LNCaP clone FGC (cell line): ENCODE measurements at regions not wholly inside any gene's neighbourhood (a gene's known extent, or its start where the extent isn't known, plus 50 kb on each side); places are given as distances from the start of the nearest gene placed in this dataset.

Experiments used
- DNase-seq: peaks from one replicate; pipeline ENCODE4 v3.0.0-alpha.2; 2011; ENCODE audit warnings: low read depth
- H3K4me3 ChIP-seq: 2 replicates; pipeline ENCODE4 v1.5.1; 2011; ENCODE audit warnings: mild to moderate bottlenecking, low read depth, low read length, control low read depth
- CTCF ChIP-seq: IDR thresholded peaks from 2 replicates; pipeline ENCODE4 v1.5.1; 2012; ENCODE audit warnings: mild to moderate bottlenecking; ENCODE audit not compliant: control insufficient read depth, insufficient read depth; ENCODE audit errors: extremely low read depth

DNA sequence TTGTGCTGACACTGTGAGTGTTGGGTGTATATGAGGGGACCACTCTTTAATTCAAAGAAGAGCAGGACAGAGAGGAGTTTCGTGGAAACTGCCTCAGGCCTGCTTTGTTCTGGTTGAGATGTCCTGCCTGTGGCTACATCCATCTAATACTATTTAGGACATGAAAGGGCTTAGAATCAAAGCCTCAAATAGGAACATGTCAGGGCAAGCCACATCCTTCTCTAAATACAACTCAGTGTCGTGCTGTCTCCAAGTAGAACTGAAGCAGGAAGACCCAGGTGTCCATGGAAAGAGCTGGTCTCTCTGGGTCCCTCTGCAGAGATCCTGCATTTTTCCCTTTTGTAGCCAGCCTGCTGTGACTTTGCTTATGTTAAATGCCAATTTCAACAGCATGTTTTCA lies 156.2 kb upstream of the UMPS start:
- no peak overlapping the region for H3K4me3 ChIP-seq
- TF ChIP-seq CTCF, result no peak
- no peak for DNase-seq

DNA sequence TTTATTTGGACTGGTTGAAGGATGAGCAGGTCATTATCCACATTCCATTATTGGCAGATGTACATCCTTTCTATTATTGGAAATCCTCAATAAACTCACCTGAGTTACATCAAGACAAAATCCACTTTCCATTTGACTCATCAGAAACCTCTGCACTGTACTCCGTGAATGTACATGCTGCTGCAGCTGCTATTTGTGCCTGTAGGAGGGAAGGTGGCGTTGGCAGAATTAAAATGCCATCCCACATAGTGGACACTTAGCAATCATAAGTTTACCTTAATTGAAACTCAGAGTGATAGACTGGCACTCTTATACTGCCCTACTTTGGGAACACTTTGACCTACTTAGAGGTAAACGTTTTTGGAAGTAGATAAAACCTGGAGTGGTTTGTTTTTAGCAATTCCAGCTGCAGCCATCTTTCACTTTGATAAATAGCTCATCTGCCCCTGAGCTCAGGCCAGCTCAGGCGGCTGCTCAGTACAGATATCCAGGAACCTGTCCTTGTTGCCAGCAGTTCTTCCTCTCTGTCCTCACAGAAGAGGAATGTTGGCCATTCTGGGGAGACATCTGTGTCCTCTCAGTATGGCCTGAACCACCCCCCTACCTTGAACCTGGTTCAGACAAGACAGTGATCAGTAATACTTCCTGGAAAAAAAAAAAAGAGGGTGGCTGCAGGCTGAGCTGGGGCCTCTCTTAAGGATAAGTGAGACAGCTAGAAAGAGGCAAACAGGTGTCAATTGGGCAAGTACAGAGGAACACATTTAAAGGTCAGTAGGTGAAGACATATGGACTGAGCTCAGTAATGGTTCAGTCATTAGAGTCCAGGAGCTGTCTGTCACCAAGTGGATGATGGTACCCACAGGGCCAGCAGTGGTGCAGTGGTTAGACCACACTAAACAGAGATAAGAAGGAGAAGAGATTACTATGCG lies 153.4 kb upstream of the UMPS start:
- TF ChIP-seq CTCF, result no peak
- no peak for DNase-seq
- H3K4me3 ChIP-seq, result no peak overlapping the region

- DNase-seq, result no peak
- H3K4me3 ChIP-seq, result no peak overlapping the region
- TF ChIP-seq CTCF, result no peak
These were observed 152.6 kb upstream of the UMPS start for GRCh38 chr3:124577494-124578167.

- no peak for TF ChIP-seq CTCF
- DNase-seq, result no peak
These were observed 150.6 kb upstream of the UMPS start for GRCh38 chr3:124579641-124580040.

GRCh38 chr3:124582196-124582595 lies 148.1 kb upstream of the UMPS start:
- no peak overlapping the region for H3K4me3 ChIP-seq
- DNase-seq, result no peak
- no peak for TF ChIP-seq CTCF

More at GRCh38 chr3:124579641-124580040, 150.6 kb upstream of the UMPS start:
- no peak overlapping the region for H3K4me3 ChIP-seq

GRCh38 chr3:124582621-124583395 lies 147.4 kb upstream of the UMPS start:
- no peak overlapping the region for H3K4me3 ChIP-seq
- TF ChIP-seq CTCF, result no peak
- no peak for DNase-seq
